Activated CD4-positive, alpha-beta T cell treated with anti-CD3 and anti-CD28 coated beads, Interleukin-2, amount 10 ng/mL, durations not matched to agents 7 days and 5 days (primary cell): ENCODE measurements at regions not wholly inside any gene's neighbourhood (a gene's known extent, or its start where the extent isn't known, plus 50 kb on each side); places are given as distances from the start of the nearest gene placed in this dataset.

Experiments
- CTCF ChIA-PET: fragments of 350-600 bp; sonication (Branson Sonifier 250); formaldehyde crosslinking; loops from one replicate; lab custom pipeline; 2021; ENCODE audit warnings: antibody characterized with exemption; lab: Charles Lee
- POLR2A ChIA-PET: fragments of 350-600 bp; sonication (Branson Sonifier 250); formaldehyde crosslinking; loops from one replicate; lab custom pipeline; 2021; ENCODE audit warnings: antibody characterized with exemption; lab: Charles Lee
- DNase-seq: peaks from one replicate; pipeline ENCODE4 v3.0.0-alpha.2; 2020
- H3K27ac Mint-ChIP-seq: one replicate; pipeline ENCODE4 v1.8.0; 2021; ENCODE audit warnings: mild to moderate bottlenecking, moderate library complexity, mixed read lengths
- H3K27me3 Mint-ChIP-seq: one replicate; pipeline ENCODE4 v1.8.0; 2021; ENCODE audit warnings: mixed read lengths
- H3K36me3 Mint-ChIP-seq: one replicate; pipeline ENCODE4 v1.8.0; 2021; ENCODE audit warnings: low read depth, mixed read lengths
- H3K4me1 Mint-ChIP-seq: one replicate; pipeline ENCODE4 v1.8.0; 2021; ENCODE audit warnings: mixed read lengths
- H3K4me3 Mint-ChIP-seq: one replicate; pipeline ENCODE4 v1.8.0; 2021; ENCODE audit warnings: mild to moderate bottlenecking, moderate library complexity, mixed read lengths
- H3K9me3 Mint-ChIP-seq: one replicate; pipeline ENCODE4 v1.8.0; 2021; ENCODE audit warnings: mixed read lengths

DNA sequence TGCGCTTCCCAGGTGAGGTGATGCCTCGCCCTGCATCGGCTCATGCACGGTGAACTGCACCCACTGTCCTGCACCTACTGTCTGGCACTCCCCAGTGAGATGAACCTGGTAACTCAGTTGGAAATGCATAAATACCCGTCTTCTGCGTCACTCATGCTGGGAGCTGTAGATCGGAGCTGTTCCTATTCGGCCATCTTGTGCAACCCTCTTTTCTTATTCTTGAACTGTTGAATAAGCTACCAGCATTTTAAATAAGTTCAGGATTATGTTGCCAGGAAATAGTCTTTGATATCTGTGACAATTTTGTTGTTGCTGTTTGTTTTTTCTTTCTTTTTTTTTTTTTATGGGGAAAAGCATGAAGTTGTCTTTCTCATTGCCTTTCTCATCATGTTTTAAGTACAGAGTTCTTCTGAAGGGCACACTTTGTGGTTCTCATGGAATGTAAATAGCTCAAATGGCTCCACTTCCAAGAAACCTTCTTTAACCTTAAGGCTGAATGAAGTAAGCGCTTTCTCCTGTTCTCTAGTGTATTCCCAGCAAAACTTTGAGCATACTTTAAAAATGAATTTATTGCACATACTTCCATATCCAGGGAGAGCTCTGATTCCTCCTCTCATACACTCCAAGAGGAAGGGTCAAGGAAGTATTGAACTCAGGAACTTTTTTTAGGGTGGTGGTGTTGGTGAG is 468.0 kb upstream of the TBL1XR1 start:
- peaks cover 2% of the 10 kb centered on the region for H3K36me3 Mint-ChIP-seq
- peaks cover 2% of the 10 kb centered on the region for H3K9me3 Mint-ChIP-seq
- DNase-seq = no peak
- H3K4me3 Mint-ChIP-seq = no peak overlapping the region
- H3K4me1 Mint-ChIP-seq = no peaks in the 10 kb centered on the region
- CTCF ChIA-PET = no interaction called here
- POLR2A ChIA-PET = no interaction called here
- H3K27me3 Mint-ChIP-seq = no peaks in the 10 kb centered on the region
- no peak overlapping the region for H3K27ac Mint-ChIP-seq

DNA sequence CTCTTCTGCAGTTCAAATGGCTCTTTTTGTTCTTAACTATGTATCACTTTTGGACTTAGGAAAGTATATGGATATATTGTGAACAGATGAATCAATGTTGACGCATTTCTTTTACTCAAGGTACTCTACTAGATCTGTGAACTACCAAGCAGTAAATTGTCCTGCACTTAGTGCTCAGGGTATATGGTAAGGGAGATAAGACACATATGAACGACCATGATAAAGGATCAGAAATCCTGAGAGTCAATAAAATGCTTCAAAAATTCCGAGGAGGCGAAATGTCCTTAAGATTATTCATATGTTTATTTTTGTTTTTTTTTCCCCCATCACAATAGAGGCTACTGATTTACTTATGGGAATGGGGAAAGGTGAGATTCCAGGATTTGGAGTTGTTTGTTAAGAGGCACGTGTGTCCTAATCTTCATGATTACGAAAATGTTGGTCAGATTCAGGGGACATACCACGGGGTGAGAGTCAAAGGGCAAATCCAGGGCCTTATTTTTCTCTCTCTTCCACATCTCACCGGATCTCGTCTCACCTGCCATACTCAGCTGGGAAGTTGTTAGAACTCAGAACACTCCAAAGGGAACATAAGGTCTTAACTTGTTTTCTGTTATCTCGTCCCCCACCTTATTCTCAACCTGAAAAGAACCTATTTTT is 475.1 kb upstream of the TBL1XR1 start:
- Mint-ChIP-seq H3K27ac (no peak overlapping the region), H3K4me3 (no peak overlapping the region), H3K9me3 (peaks cover 2% of the 10 kb centered on the region), H3K27me3 (no peaks in the 10 kb centered on the region), H3K36me3 (no peaks in the 10 kb centered on the region), H3K4me1 (no peaks in the 10 kb centered on the region)
- ChIA-PET CTCF (no interaction called here), POLR2A (no interaction called here)
- DNase-seq = no peak

DNA sequence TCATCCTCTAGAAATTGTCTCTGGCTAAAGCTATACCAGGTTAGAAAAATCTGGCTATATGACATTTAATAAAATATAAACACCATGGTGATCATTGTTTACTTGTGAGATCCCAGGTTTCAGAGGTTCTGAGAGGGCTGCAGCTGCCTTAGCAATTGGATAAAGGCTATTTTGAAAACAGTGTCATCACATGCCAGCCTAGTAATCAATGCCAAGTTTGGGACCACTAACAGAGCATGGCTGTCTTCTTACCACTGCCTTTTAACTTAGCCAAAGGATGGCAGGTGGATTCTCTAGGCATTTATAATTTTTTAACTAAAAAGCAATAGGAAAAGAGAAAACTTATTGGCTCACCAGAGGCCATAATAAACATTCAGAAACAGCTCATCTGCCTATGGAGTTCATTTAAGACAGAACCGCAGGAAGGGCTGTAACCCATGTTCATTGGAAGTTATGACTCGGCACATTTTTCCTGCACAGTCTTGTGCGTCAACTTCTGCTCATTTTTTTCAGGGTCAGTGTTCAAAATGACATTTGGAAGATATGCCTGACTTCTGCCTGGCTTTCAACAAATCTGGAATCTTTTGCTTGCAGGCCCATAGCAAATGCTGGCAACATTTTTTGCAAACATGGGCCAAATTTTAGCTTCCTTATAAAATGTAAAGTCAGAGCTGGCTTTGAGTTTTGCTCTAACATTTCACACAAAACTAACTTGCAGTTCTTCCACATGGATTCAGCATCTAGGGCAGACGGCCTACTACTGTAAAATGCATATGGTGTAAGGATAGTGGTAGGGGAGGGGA is 476.0 kb upstream of the TBL1XR1 start:
- Mint-ChIP-seq H3K9me3 (peaks cover 2% of the 10 kb centered on the region), H3K27me3 (no peaks in the 10 kb centered on the region), H3K4me3 (no peak overlapping the region), H3K4me1 (no peaks in the 10 kb centered on the region), H3K27ac (no peak overlapping the region), H3K36me3 (no peaks in the 10 kb centered on the region)
- no peak for DNase-seq
- ChIA-PET CTCF (no interaction called here), POLR2A (no interaction called here)

DNA sequence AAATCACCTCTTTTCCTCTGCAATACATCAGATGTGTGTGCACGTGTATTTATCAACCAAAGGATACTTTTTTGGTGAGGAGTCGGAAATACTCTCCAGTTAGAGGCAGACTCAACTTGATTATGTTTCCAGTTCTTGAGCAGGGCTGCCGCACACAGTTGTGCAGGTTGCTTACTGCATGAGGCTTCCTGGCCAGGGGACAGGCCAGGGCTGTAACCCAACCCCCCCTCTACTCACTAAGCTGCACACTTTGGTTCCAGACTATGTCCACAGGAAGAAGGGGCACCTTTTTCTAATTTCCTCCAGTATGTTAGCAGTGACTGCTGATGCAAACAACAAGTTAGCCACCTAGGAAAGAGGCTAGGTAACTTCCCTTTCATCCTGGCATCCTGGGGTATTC is 476.9 kb upstream of the TBL1XR1 start:
- H3K27me3 Mint-ChIP-seq = no peaks in the 10 kb centered on the region
- ChIA-PET POLR2A (no interaction called here), CTCF (interaction anchor here (0.6 kb wide), 2 partner anchors 337 to 415 kb away, joined by 3 to 6 read pairs; no protein-coding TSS in a partner anchor)
- no peak for DNase-seq
- peaks cover 4% of the 10 kb centered on the region for H3K4me1 Mint-ChIP-seq
- peaks cover 2% of the 10 kb centered on the region for H3K9me3 Mint-ChIP-seq
- no peak overlapping the region for H3K4me3 Mint-ChIP-seq
- H3K27ac Mint-ChIP-seq = no peak overlapping the region
- no peaks in the 10 kb centered on the region for H3K36me3 Mint-ChIP-seq

DNA sequence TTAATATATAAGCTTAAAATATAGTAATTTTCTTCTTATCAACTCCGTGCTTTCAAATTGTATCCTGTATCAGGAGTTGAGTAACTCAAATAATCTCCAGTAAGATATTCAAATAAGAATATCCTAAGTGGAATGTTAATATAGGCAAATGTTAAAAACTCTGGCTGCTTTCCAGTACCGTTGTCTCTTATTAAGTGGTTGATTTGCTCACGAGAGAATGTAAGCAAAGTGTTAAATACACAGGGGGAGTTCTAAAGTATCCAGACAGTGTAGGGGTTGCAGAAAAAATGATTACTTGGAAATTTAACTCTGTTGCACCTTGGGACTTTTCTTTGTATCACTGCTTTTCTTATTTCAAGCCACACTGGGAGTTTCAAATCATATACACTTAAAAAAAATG is 478.9 kb upstream of the TBL1XR1 start:
- CTCF ChIA-PET = no interaction called here
- POLR2A ChIA-PET = no interaction called here

DNA sequence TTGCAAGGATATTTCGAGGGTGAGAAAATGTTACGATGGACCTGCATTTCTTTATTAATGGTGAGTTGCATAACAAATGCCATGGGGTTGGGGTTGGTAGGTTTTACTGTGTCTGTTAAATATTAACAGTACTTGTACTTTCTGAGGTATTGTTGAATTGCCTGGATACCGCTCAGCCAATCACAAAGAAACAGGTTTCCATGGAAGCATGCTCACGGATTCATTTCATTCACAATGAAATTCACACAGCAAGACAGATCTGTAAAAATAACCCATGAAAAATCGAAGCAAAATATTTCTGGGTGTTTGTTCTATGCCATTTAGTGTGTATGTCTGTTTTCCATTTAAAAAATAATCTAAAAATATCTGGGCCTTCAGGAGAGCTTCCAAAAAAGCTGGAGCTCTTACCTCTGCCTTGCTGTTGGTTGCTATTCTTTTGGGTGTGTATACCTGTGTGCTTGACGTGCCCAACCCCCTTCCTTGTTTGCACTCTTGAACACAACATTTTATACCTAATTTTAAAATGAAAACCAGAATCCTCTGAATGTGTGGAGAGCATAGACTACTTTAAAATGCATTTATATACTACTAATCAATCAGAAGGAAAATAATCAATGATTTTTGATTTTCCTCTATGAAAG is 479.8 kb upstream of the TBL1XR1 start:
- no peak for DNase-seq
- H3K9me3 Mint-ChIP-seq = peaks cover 2% of the 10 kb centered on the region
- H3K4me3 Mint-ChIP-seq = no peak overlapping the region
- CTCF ChIA-PET = no interaction called here
- peaks cover 22% of the 10 kb centered on the region for H3K4me1 Mint-ChIP-seq
- no peak overlapping the region for H3K27ac Mint-ChIP-seq
- no peaks in the 10 kb centered on the region for H3K36me3 Mint-ChIP-seq
- H3K27me3 Mint-ChIP-seq = no peaks in the 10 kb centered on the region
- POLR2A ChIA-PET = no interaction called here

More for the DNA sequence above, 478.9 kb upstream of the TBL1XR1 start:
- no peak overlapping the region for H3K4me3 Mint-ChIP-seq
- no peak for DNase-seq
- no peak overlapping the region for H3K27ac Mint-ChIP-seq
- no peaks in the 10 kb centered on the region for H3K36me3 Mint-ChIP-seq
- peaks cover 17% of the 10 kb centered on the region for H3K4me1 Mint-ChIP-seq
- H3K9me3 Mint-ChIP-seq = peaks cover 4% of the 10 kb centered on the region
- H3K27me3 Mint-ChIP-seq = no peaks in the 10 kb centered on the region

DNA sequence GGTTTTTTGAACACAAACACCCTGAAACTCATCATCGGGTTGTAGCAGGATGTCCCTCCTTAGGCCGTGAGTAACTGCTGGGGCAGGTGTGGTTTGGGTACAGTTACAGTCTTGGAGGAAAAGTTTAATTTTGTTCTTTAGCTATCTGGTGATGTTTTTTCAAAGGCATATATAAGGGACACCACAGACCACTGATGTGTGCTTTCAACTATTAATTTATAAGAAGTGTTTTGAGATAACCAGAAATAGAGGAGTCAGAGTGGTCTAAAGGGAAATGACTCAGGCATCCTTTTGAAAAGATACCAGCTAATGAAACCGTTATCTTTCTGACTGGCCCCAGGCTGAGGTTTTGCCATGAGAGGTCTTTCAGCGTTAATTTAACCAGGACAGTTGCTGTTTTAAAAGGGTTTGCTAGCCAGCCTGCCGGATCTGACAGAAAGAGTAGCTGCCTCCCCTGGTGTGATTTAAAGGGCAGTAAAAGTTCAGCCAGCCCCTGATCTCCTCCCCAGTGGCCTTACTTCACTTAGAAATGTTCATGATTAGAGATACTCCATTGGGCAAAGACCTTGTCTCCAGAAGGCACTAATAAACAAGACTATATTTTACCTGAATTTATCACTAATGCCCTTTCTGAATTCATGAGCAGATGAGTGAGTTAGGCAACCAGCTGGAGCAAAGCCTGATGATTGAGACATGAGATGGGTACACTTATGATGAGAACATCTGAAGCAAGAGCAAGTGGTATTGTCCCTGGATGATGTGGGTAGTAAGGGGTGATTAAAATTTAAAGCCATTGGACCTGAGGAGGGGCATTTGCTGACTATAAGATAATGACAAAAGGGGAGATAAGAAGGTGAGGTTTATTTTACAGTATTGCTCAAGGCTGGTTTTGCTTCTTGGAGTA is 482.5 kb upstream of the TBL1XR1 start:
- H3K36me3 Mint-ChIP-seq = no peaks in the 10 kb centered on the region
- peaks cover 2% of the 10 kb centered on the region for H3K9me3 Mint-ChIP-seq
- DNase-seq = no peak
- ChIA-PET CTCF (interaction anchor here (0.6 to 1.2 kb wide), 5 partner anchors 9 to 495 kb away, joined by 3 to 5 read pairs (median 3); no protein-coding TSS in a partner anchor), POLR2A (no interaction called here)
- no peak overlapping the region for H3K4me3 Mint-ChIP-seq
- H3K4me1 Mint-ChIP-seq = peaks cover 30% of the 10 kb centered on the region
- peak overlapping the region; percentile 43 for H3K27ac Mint-ChIP-seq
- no peaks in the 10 kb centered on the region for H3K27me3 Mint-ChIP-seq

DNA sequence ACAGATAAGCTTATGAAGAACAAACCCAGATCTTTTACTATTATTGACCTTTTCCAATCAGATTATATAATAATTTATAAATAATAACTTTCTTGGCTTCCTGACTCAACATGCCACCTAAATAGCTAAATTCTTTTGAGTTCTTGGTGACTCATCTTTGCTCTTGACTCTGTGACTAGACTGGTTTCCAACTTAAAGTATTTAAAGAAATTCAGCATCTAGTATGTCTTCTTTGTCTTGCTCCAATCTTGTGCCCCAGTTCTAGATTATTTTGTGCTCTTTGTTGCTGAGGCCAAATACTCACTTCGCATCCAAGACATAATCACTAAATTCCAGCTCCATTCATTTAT is 483.2 kb upstream of the TBL1XR1 start:
- peaks cover 30% of the 10 kb centered on the region for H3K4me1 Mint-ChIP-seq
- POLR2A ChIA-PET = no interaction called here
- H3K9me3 Mint-ChIP-seq = peaks cover 2% of the 10 kb centered on the region
- H3K4me3 Mint-ChIP-seq = no peak overlapping the region
- no peaks in the 10 kb centered on the region for H3K36me3 Mint-ChIP-seq
- H3K27ac Mint-ChIP-seq = no peak overlapping the region
- no peaks in the 10 kb centered on the region for H3K27me3 Mint-ChIP-seq
- CTCF ChIA-PET = interaction anchor here (0.6 to 1.2 kb wide), 2 partner anchors 9 to 18 kb away, joined by 3 to 5 read pairs; no protein-coding TSS in a partner anchor
- DNase-seq = no peak

DNA sequence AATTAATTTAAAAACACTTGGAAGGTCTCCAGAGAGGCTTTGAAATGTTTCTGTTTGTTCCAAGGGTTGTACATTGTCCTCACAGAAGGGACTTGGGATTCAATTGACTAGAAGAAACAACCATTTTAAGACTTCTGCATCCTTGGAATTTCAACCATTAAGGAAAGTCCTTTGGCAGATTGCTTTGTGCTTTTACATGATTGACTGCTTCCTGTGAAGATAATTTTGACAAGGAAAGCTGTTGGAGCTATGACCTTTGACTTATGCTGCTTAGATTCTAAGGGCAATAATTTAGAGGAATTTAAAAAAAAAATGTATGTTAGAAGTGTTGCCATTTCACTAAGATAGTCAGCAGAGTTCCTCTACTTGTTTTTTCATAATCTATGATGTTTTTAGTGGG is 483.9 kb upstream of the TBL1XR1 start:
- Mint-ChIP-seq H3K4me1 (peaks cover 30% of the 10 kb centered on the region), H3K36me3 (no peaks in the 10 kb centered on the region), H3K27ac (no peak overlapping the region), H3K9me3 (peaks cover 2% of the 10 kb centered on the region), H3K27me3 (no peaks in the 10 kb centered on the region), H3K4me3 (no peak overlapping the region)
- POLR2A ChIA-PET = no interaction called here
- CTCF ChIA-PET = interaction anchor here (1.0 to 1.9 kb wide), 2 partner anchors 9 to 92 kb away, joined by 3 to 6 read pairs; no protein-coding TSS in a partner anchor
- no peak for DNase-seq

DNA sequence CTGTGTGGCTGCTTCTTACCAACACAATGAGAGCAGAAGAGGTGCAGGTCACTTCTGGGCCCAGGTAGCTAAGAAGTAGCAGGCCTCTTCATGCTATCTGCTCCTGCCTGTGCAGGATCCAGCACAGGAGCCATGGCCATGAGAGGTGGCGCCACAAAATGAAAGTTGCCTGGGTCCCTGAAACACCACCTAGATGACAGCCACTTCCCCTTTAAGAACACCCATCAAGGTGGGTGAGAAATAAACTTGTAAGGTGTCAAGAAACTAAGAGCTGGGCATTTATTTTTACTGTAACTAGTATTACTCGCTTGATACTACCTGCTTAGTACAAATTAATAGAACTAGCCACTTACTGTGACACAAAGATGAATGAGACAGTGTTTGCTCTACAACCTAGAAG is 484.6 kb upstream of the TBL1XR1 start:
- peaks cover 2% of the 10 kb centered on the region for H3K9me3 Mint-ChIP-seq
- ChIA-PET CTCF (interaction anchor here (0.5 to 1.9 kb wide), 5 partner anchors 9 to 647 kb away, joined by 3 to 6 read pairs (median 3); no protein-coding TSS in a partner anchor), POLR2A (no interaction called here)
- no peak for DNase-seq
- H3K27me3 Mint-ChIP-seq = no peaks in the 10 kb centered on the region
- H3K36me3 Mint-ChIP-seq = no peaks in the 10 kb centered on the region
- H3K4me3 Mint-ChIP-seq = no peak overlapping the region
- no peak overlapping the region for H3K27ac Mint-ChIP-seq
- H3K4me1 Mint-ChIP-seq = peaks cover 30% of the 10 kb centered on the region

DNA sequence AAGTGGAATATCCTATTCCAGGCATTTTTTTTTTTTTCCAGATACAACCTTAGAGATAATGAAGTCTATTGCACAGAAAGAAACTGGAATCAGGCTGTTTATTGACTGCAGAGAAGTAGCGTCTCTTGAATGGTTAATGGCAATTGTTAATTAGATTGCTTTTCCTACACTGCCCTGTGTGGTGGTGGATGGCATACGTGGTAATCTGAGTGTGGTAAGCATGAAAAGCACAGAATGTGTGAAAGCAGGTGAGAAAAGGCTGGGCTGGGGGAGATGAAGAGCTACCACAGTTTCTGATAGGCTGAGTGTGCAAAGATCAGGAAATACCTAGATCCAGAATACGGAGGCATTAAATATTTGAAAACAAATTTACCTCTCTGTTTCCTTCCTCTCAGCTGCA is 486.3 kb upstream of the TBL1XR1 start:
- Mint-ChIP-seq H3K27ac (no peak overlapping the region), H3K4me1 (peaks cover 30% of the 10 kb centered on the region), H3K4me3 (no peak overlapping the region), H3K9me3 (peaks cover 2% of the 10 kb centered on the region), H3K36me3 (no peaks in the 10 kb centered on the region), H3K27me3 (no peaks in the 10 kb centered on the region)
- ChIA-PET POLR2A (no interaction called here), CTCF (no interaction called here)
- no peak for DNase-seq

DNA sequence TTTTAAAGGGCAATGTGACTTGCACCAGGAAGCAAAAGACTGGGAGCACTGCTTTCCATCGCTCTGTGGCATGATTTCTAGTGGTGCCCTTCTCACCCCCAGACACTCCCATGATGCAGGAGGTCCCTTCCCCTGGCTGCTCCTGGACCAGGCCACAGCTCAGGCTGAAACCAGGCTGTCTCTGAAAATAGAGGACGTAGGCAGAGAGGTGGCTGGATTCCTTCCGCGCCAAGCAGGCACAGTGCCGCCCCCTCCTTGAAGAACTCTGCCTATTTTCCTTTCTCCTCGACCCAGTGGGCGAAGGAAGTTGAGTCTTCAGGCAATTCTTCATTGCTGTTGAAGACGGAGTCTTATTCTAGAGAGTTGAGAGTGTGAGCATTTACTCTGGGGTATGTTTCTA is 489.4 kb upstream of the TBL1XR1 start:
- no peak overlapping the region for H3K27ac Mint-ChIP-seq
- H3K4me3 Mint-ChIP-seq = no peak overlapping the region
- POLR2A ChIA-PET = no interaction called here
- H3K9me3 Mint-ChIP-seq = no peaks in the 10 kb centered on the region
- DNase-seq = no peak
- CTCF ChIA-PET = interaction anchor here (0.6 kb wide), 1 partner anchor 216 kb away, joined by 3 read pairs; no protein-coding TSS in a partner anchor
- no peaks in the 10 kb centered on the region for H3K36me3 Mint-ChIP-seq
- no peaks in the 10 kb centered on the region for H3K27me3 Mint-ChIP-seq
- peaks cover 10% of the 10 kb centered on the region for H3K4me1 Mint-ChIP-seq
